Mesendoderm (in vitro differentiated cells): ENCODE measurements at regions not wholly inside any gene's neighbourhood (a gene's known extent, or its start where the extent isn't known, plus 50 kb on each side); places are given as distances from the start of the nearest gene placed in this dataset.

Experiments
- DNase-seq: peaks from one replicate; pipeline ENCODE4 v3.0.0; 2013
- H2AK5ac ChIP-seq: 2 replicates; pipeline ENCODE4 v1.6.1; 2013; ENCODE audit warnings: low read length, inconsistent platforms
- H2BK120ac ChIP-seq: 2 replicates; pipeline ENCODE4 v1.6.1; 2013; ENCODE audit warnings: low read depth, mild to moderate bottlenecking, low read length, moderate library complexity, mixed read lengths
- H2BK15ac ChIP-seq: replicated peaks from 2 replicates; pipeline ENCODE4 v1.6.1; 2013; ENCODE audit warnings: low read depth, mild to moderate bottlenecking, moderate library complexity
- H2BK5ac ChIP-seq: 2 replicates; pipeline ENCODE4 v1.6.1; 2013; ENCODE audit warnings: low read length, inconsistent platforms
- H3K18ac ChIP-seq: 2 replicates; pipeline ENCODE4 v1.6.1; 2013; ENCODE audit warnings: mild to moderate bottlenecking, low read length, mixed read lengths
- H3K23ac ChIP-seq: one replicate; pipeline ENCODE4 v1.6.1; 2013; ENCODE audit warnings: low read length
- H3K27ac ChIP-seq: 2 replicates; pipeline ENCODE4 v1.5.1; 2013; ENCODE audit warnings: low read depth, mild to moderate bottlenecking, inconsistent platforms, low read length, moderate library complexity
- H3K27me3 ChIP-seq: 2 replicates; pipeline ENCODE4 v1.6.1; 2013; ENCODE audit warnings: low read length, control low read depth, mild to moderate bottlenecking, inconsistent platforms; ENCODE audit not compliant: insufficient read depth, poor library complexity
- H3K36me3 ChIP-seq: 2 replicates; pipeline ENCODE4 v1.6.1; 2013; ENCODE audit warnings: low read length, inconsistent platforms; ENCODE audit not compliant: control insufficient read depth, insufficient read depth
- H3K4ac ChIP-seq: one replicate; pipeline ENCODE4 v1.6.1; 2013; ENCODE audit warnings: low read depth, mild to moderate bottlenecking, low read length, moderate library complexity
- H3K4me1 ChIP-seq: 2 replicates; pipeline ENCODE4 v1.6.1; 2013; ENCODE audit warnings: low read depth, low read length, inconsistent platforms; ENCODE audit not compliant: control insufficient read depth
- H3K4me2 ChIP-seq: 2 replicates; pipeline ENCODE4 v1.6.1; 2013; ENCODE audit warnings: low read length
- H3K4me3 ChIP-seq: 2 replicates; pipeline ENCODE4 v1.5.1; 2013; ENCODE audit warnings: mild to moderate bottlenecking, low read length
- H3K56ac ChIP-seq: one replicate; pipeline ENCODE4 v1.6.1; 2013; ENCODE audit warnings: low read length
- H3K79me1 ChIP-seq: 2 replicates; pipeline ENCODE4 v1.6.1; 2013; ENCODE audit warnings: low read length, inconsistent platforms
- H3K79me2 ChIP-seq: 2 replicates; pipeline ENCODE4 v1.6.1; 2013; ENCODE audit warnings: mild to moderate bottlenecking, low read length; ENCODE audit not compliant: control insufficient read depth, insufficient read depth
- H3K9ac ChIP-seq: 2 replicates; pipeline ENCODE4 v1.6.1; 2013; ENCODE audit warnings: low read length, inconsistent platforms
- H4K5ac ChIP-seq: one replicate; pipeline ENCODE4 v1.6.1; 2013; ENCODE audit warnings: low read length
- H4K8ac ChIP-seq: one replicate; pipeline ENCODE4 v1.6.1; 2013; ENCODE audit warnings: low read depth, mild to moderate bottlenecking, control low read depth, low read length, moderate library complexity
- WGBS: extraction: QIAGEN DNeasy Blood & Tissue Kit; methylation state at CpG from one replicate; pipeline ENCODE4 v1.1.7; 2013; ENCODE audit warnings: low lambda C conversion rate, missing lambda C conversion rate; ENCODE audit not compliant: insufficient coverage; ENCODE audit errors: extremely low coverage; 5-methylcytosine and 5-hydroxymethylcytosine counted together

- H2BK5ac ChIP-seq = no peak overlapping the region
- no peaks in the 10 kb centered on the region for H3K36me3 ChIP-seq
- H2BK120ac ChIP-seq = no peak overlapping the region
- H3K79me1 ChIP-seq = no peaks in the 10 kb centered on the region
- no peak overlapping the region for H3K27ac ChIP-seq
- H3K4me1 ChIP-seq = no peaks in the 10 kb centered on the region
- no peak overlapping the region for H2BK15ac ChIP-seq
- no peak overlapping the region for H3K56ac ChIP-seq
- no peaks in the 10 kb centered on the region for H3K79me2 ChIP-seq
- no peak overlapping the region for H4K8ac ChIP-seq
- no CpG with 5 or more reads among the region's 2 CpGs for WGBS
- H3K27me3 ChIP-seq = no peaks in the 10 kb centered on the region
- H3K4me3 ChIP-seq = no peak overlapping the region
- H3K18ac ChIP-seq = no peak overlapping the region
- H3K23ac ChIP-seq = no peak overlapping the region
- H2AK5ac ChIP-seq = no peak overlapping the region
- H3K4me2 ChIP-seq = no peak overlapping the region
- no peak overlapping the region for H4K5ac ChIP-seq
- DNase-seq = no peak
- no peak overlapping the region for H3K4ac ChIP-seq
- H3K9ac ChIP-seq = no peak overlapping the region
Measured at GRCh38 chr2:40741532-40741931, 289.6 kb upstream of the SLC8A1 start.

DNA sequence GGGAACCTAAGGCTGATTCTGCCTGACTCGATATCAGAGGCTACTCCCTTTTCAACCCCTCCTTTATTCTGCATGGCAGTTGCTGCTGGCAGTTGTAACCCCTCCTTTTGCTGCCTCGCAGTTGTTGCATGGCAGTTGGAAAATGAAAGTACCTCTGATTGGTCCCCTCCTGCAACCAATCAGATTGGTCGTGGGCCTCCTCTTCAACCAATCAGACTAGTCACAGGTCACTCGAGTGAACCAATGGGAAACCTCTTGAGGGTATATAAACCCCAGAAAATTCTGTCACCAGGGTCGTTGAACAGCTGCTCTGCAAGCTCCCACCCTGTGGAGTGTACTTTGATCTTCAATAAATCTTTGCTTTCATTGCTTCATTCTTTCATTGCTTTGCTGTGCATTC, 294.3 kb upstream of the SLC8A1 start:
- H3K79me2 ChIP-seq = no peaks in the 10 kb centered on the region
- H3K27ac ChIP-seq = no peak overlapping the region
- H2BK15ac ChIP-seq = no peak overlapping the region
- no peaks in the 10 kb centered on the region for H3K79me1 ChIP-seq
- H3K56ac ChIP-seq = no peak overlapping the region
- no peak overlapping the region for H3K4me2 ChIP-seq
- no peaks in the 10 kb centered on the region for H3K27me3 ChIP-seq
- WGBS = no CpG with 5 or more reads among the region's 5 CpGs
- H4K8ac ChIP-seq = no peak overlapping the region
- no peak overlapping the region for H3K18ac ChIP-seq
- H3K4me1 ChIP-seq = no peaks in the 10 kb centered on the region
- no peak overlapping the region for H4K5ac ChIP-seq
- H2AK5ac ChIP-seq = no peak overlapping the region
- no peaks in the 10 kb centered on the region for H3K36me3 ChIP-seq
- H3K23ac ChIP-seq = no peak overlapping the region
- DNase-seq = no peak
- H2BK5ac ChIP-seq = no peak overlapping the region
- no peak overlapping the region for H3K4me3 ChIP-seq
- no peak overlapping the region for H3K9ac ChIP-seq
- no peak overlapping the region for H2BK120ac ChIP-seq
- no peak overlapping the region for H3K4ac ChIP-seq

DNA sequence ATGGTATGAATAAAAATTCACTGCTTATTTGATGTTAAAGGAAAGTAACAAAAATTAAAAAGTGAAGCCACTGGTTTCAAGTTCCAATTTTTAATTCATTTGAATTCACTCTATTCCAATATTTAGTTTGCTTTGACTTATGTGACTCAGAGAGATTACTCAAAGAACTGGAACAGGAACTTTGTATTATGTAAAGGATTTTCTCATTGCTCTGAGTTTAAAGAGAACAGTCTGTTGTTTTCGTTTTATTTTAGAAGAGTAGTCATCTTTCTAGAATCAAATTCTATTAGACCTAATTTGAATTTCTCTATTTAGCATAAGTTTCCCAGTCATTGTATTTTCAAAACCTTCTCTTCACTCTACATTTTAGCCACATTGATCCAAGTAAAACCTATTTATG, 300.1 kb upstream of the SLC8A1 start:
- Histone ChIP-seq H3K18ac (no peak overlapping the region), H2BK5ac (no peak overlapping the region), H3K27me3 (no peaks in the 10 kb centered on the region), H3K4me2 (no peak overlapping the region), H2BK15ac (no peak overlapping the region), H3K4me3 (no peak overlapping the region), H3K79me1 (no peaks in the 10 kb centered on the region), H3K56ac (no peak overlapping the region), H4K8ac (no peak overlapping the region), H2BK120ac (no peak overlapping the region), H3K79me2 (no peaks in the 10 kb centered on the region), H3K23ac (no peak overlapping the region), H3K36me3 (no peaks in the 10 kb centered on the region), H3K27ac (no peak overlapping the region), H4K5ac (no peak overlapping the region), H3K9ac (no peak overlapping the region), H2AK5ac (no peak overlapping the region), H3K4me1 (no peaks in the 10 kb centered on the region), H3K4ac (no peak overlapping the region)
- WGBS = no CpG with 5 or more reads among the region's 1 CpG
- DNase-seq = no peak

DNA sequence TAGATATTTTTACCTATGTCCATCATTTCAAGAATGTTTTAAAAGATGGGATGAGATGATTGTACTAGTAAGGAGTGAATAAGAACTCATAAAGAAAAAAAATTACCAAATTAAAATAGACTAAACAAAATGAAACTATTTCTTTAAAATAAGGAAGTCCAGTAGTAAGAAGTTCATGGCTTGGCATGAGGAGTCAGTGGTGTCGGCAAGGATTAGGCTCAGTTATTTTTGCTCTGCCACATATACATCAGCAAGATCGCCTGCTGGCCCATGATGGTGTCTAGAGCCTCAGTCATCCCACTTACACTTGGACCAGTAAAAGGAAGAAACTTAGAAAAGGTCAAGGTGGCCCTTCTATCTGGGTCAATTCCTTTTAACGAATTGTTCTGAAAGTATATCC, 300.9 kb upstream of the SLC8A1 start:
- no peaks in the 10 kb centered on the region for H3K27me3 ChIP-seq
- no peak overlapping the region for H3K9ac ChIP-seq
- H3K4me3 ChIP-seq = no peak overlapping the region
- H3K27ac ChIP-seq = no peak overlapping the region
- no peaks in the 10 kb centered on the region for H3K36me3 ChIP-seq
- no peak for DNase-seq
- H3K23ac ChIP-seq = no peak overlapping the region
- no peak overlapping the region for H4K5ac ChIP-seq
- WGBS = no CpG with 5 or more reads among the region's 3 CpGs
- H3K4me1 ChIP-seq = no peaks in the 10 kb centered on the region
- no peaks in the 10 kb centered on the region for H3K79me2 ChIP-seq
- no peak overlapping the region for H3K18ac ChIP-seq
- no peak overlapping the region for H2BK15ac ChIP-seq
- H2AK5ac ChIP-seq = no peak overlapping the region
- H3K56ac ChIP-seq = no peak overlapping the region
- no peak overlapping the region for H3K4me2 ChIP-seq
- H4K8ac ChIP-seq = no peak overlapping the region
- H2BK120ac ChIP-seq = no peak overlapping the region
- H3K79me1 ChIP-seq = no peaks in the 10 kb centered on the region
- H3K4ac ChIP-seq = no peak overlapping the region
- no peak overlapping the region for H2BK5ac ChIP-seq

DNA sequence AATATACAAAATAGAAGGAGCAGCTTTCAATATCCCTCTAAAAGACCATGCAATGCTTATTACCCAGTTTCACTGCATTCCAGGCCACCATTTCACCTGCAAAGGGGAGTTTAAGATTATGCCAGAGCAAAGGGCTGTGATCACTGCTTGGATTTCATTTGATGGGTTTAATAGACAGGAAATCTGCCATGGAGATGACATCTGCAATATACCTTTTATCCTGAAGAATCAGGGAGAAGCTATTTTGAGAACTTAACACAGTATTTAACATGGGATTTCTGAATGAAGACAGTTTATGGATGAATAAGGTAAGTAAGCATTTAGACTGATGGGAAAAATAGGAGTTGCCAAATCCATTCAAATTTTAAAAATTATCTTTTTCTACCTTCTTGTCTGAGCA, 303.0 kb upstream of the SLC8A1 start:
- no peak overlapping the region for H4K8ac ChIP-seq

DNA sequence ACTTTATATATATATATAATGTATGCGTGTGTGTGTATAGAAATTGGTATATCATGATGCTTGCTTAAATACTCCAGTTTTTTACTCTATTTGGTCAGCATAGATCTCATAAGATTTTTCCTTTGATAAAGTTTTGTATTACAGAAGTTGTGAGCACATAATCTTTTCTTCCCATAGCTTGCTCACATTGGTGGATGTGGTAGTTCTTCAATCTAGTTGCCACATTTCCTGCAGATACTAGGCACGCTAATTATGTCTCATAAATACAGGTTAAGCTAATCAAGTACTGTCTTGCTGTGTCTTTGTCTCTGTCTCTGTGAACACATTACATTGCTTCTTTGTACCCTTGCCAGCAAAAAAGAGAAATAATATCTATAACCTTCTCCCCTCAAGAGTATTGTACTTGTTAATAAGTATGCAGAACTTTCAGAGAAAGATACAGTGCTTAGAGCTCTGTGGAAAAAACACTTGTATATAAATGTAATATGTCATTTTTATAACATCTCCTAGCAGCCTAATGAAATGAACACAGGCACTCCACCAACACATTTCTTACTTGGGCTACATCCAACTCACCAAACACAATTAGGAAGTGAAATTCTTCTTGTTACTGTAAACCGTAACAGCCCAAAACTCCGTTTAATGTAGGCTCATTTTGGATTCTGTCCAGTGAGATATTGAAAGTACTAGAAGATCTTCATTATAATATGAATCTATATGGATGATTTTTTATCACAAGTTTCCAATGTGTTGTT, 306.7 kb upstream of the SLC8A1 start:
- Histone ChIP-seq H4K8ac (no peak overlapping the region), H3K79me2 (no peaks in the 10 kb centered on the region), H3K4me1 (no peaks in the 10 kb centered on the region), H4K5ac (no peak overlapping the region), H2BK120ac (no peak overlapping the region), H3K4me2 (no peak overlapping the region), H3K23ac (no peak overlapping the region), H2BK5ac (no peak overlapping the region), H2BK15ac (no peak overlapping the region), H3K27me3 (no peaks in the 10 kb centered on the region), H3K18ac (no peak overlapping the region), H2AK5ac (no peak overlapping the region), H3K4ac (no peak overlapping the region), H3K27ac (no peak overlapping the region), H3K9ac (no peak overlapping the region), H3K56ac (no peak overlapping the region), H3K79me1 (no peaks in the 10 kb centered on the region), H3K4me3 (no peak overlapping the region), H3K36me3 (no peaks in the 10 kb centered on the region)
- no peak for DNase-seq
- WGBS = no CpG with 5 or more reads among the region's 4 CpGs

More for the DNA sequence above, 303.0 kb upstream of the SLC8A1 start:
- Histone ChIP-seq H3K4me2 (no peak overlapping the region), H3K4ac (no peak overlapping the region), H3K79me2 (no peaks in the 10 kb centered on the region), H3K36me3 (no peaks in the 10 kb centered on the region), H2AK5ac (no peak overlapping the region), H2BK120ac (no peak overlapping the region), H3K27me3 (no peaks in the 10 kb centered on the region), H3K4me1 (no peaks in the 10 kb centered on the region), H2BK15ac (no peak overlapping the region), H2BK5ac (no peak overlapping the region), H3K23ac (no peak overlapping the region), H3K79me1 (no peaks in the 10 kb centered on the region), H3K56ac (no peak overlapping the region), H3K9ac (no peak overlapping the region), H3K4me3 (no peak overlapping the region), H4K5ac (no peak overlapping the region), H3K18ac (no peak overlapping the region), H3K27ac (no peak overlapping the region)
- no peak for DNase-seq
